CD4-positive, alpha-beta T cell treated with Interleukin-21 for 1 hour (primary cell): ENCODE measurements at regions not wholly inside any gene's neighbourhood (a gene's known extent, or its start where the extent isn't known, plus 50 kb on each side); places are given as distances from the start of the nearest gene placed in this dataset.

Experiments
- DNase-seq: peaks from one replicate; pipeline ENCODE4 v3.0.0-alpha.2; 2020

GRCh38 chrX:42946544-42947194, 168.7 kb upstream of the PPP1R2C start:
- peak; percentile 54 for DNase-seq

GRCh38 chrX:42948723-42949657, 171.0 kb upstream of the PPP1R2C start:
- peak; percentile 66 for DNase-seq

GRCh38 chrX:42951747-42952146, 173.8 kb upstream of the PPP1R2C start:
- DNase-seq = no peak

- no peak for DNase-seq
Measured at GRCh38 chrX:42952621-42953020, 174.7 kb upstream of the PPP1R2C start.

GRCh38 chrX:42954880-42955279, 176.9 kb upstream of the PPP1R2C start:
- DNase-seq = no peak

GRCh38 chrX:42955349-42955748, 177.4 kb upstream of the PPP1R2C start:
- no peak for DNase-seq

GRCh38 chrX:42967681-42968300, 189.8 kb upstream of the PPP1R2C start:
- DNase-seq = no peak

GRCh38 chrX:42973321-42973720, 195.4 kb upstream of the PPP1R2C start:
- no peak for DNase-seq

- no peak for DNase-seq
Measured at GRCh38 chrX:42975906-42976305, 197.9 kb upstream of the PPP1R2C start.

GRCh38 chrX:42976746-42977366, 198.9 kb upstream of the PPP1R2C start:
- no peak for DNase-seq

GRCh38 chrX:42978655-42979379, 200.9 kb upstream of the PPP1R2C start:
- DNase-seq = no peak

- no peak for DNase-seq
Measured at GRCh38 chrX:42988700-42989099, 210.7 kb upstream of the PPP1R2C start.

- DNase-seq = no peak
Measured at GRCh38 chrX:42992199-42992943, 214.4 kb upstream of the PPP1R2C start.

- no peak for DNase-seq
Measured at GRCh38 chrX:42996861-42997260, 218.9 kb upstream of the PPP1R2C start.

GRCh38 chrX:43000121-43000520, 222.2 kb upstream of the PPP1R2C start:
- DNase-seq = no peak

- no peak for DNase-seq
Measured at GRCh38 chrX:43002526-43003203, 224.7 kb upstream of the PPP1R2C start.

- DNase-seq = no peak
Measured at GRCh38 chrX:43003204-43003565, 225.2 kb upstream of the PPP1R2C start.

- no peak for DNase-seq
Measured at GRCh38 chrX:43003939-43004338, 226.0 kb upstream of the PPP1R2C start.

GRCh38 chrX:43005561-43005960, 227.6 kb upstream of the PPP1R2C start:
- no peak for DNase-seq

- DNase-seq = no peak
Measured at GRCh38 chrX:43008356-43008755, 230.4 kb upstream of the PPP1R2C start.

GRCh38 chrX:43016021-43016420, 238.1 kb upstream of the PPP1R2C start:
- no peak for DNase-seq
